CD8-positive, alpha-beta memory T cell (primary cell): ENCODE measurements at regions not wholly inside any gene's neighbourhood (a gene's known extent, or its start where the extent isn't known, plus 50 kb on each side); places are given as distances from the start of the nearest gene placed in this dataset.
A peak's percentile ranks its signal among the peaks of the same experiment; 100 is the strongest.

ENCODE experiments used
- CTCF ChIA-PET: fragments of 350-600 bp; sonication (Branson Sonifier 250); formaldehyde crosslinking; loops from one replicate; lab custom pipeline; 2021; ENCODE audit warnings: antibody characterized with exemption; lab: Charles Lee
- POLR2A ChIA-PET: fragments of 350-600 bp; sonication (Branson Sonifier 250); formaldehyde crosslinking; loops from one replicate; lab custom pipeline; 2021; ENCODE audit warnings: antibody characterized with exemption; lab: Charles Lee
- DNase-seq, 5 donors: peaks; one replicate each; pipeline versions ENCODE4 v3.0.0 to v3.0.0-alpha.2; 2020 to 2022; ENCODE audit warnings: mixed read lengths in 1 of 5
- H3K27ac ChIP-seq: one replicate; pipeline ENCODE4 v1.7.0; 2013; ENCODE audit warnings: low read depth, mild to moderate bottlenecking, low read length, moderate library complexity
- H3K27me3 ChIP-seq: 2 replicates; pipeline ENCODE4 v1.7.0; 2013; ENCODE audit warnings: low read length, mild to moderate bottlenecking; ENCODE audit not compliant: insufficient read depth, poor library complexity, severe bottlenecking
- H3K36me3 ChIP-seq: 2 replicates; pipeline ENCODE4 v1.7.0; 2013; ENCODE audit warnings: mild to moderate bottlenecking, low read length, moderate library complexity; ENCODE audit not compliant: insufficient read depth
- H3K4me1 ChIP-seq: 2 replicates; pipeline ENCODE4 v1.7.0; 2013; ENCODE audit warnings: mild to moderate bottlenecking, low read length, moderate library complexity; ENCODE audit not compliant: insufficient read depth
- H3K4me3 ChIP-seq: 2 replicates; pipeline ENCODE4 v1.7.0; 2013; ENCODE audit warnings: mild to moderate bottlenecking, low read length
- H3K9me3 ChIP-seq: 2 replicates; pipeline ENCODE4 v1.7.0; 2013; ENCODE audit warnings: mild to moderate bottlenecking, low read length
- H3K27ac Mint-ChIP-seq, 8 donors: one replicate each; pipeline ENCODE4 v1.8.0; 2020 to 2021; ENCODE audit warnings: mixed read lengths in 8 of 8, mild to moderate bottlenecking in 6 of 8, inconsistent platforms in 3 of 8, moderate library complexity in 3 of 8
- H3K27me3 Mint-ChIP-seq, 2 donors: one replicate each; pipeline ENCODE4 v1.8.0; 2020 to 2021; ENCODE audit warnings: mixed read lengths in 2 of 2, mild to moderate bottlenecking in 1 of 2, moderate library complexity in 1 of 2
- H3K36me3 Mint-ChIP-seq, 3 donors: one replicate each; pipeline ENCODE4 v1.8.0; 2020 to 2021; ENCODE audit warnings: mixed read lengths in 3 of 3, inconsistent platforms in 1 of 3, mild to moderate bottlenecking in 1 of 3
- H3K4me1 Mint-ChIP-seq, 3 donors: one replicate each; pipeline ENCODE4 v1.8.0; 2020 to 2021; ENCODE audit warnings: mixed read lengths in 3 of 3, inconsistent platforms in 1 of 3, mild to moderate bottlenecking in 1 of 3
- H3K4me3 Mint-ChIP-seq, 7 donors: one replicate each; pipeline ENCODE4 v1.8.0; 2020 to 2021; ENCODE audit warnings: mixed read lengths in 7 of 7, mild to moderate bottlenecking in 6 of 7, moderate library complexity in 4 of 7, inconsistent platforms in 2 of 7
- H3K9me3 Mint-ChIP-seq, 5 donors: one replicate each; pipeline ENCODE4 v1.8.0; 2020 to 2022; ENCODE audit warnings: mixed read lengths in 5 of 5, mild to moderate bottlenecking in 3 of 5, moderate library complexity in 2 of 5, inconsistent platforms in 1 of 5

- no peak for DNase-seq
- Histone ChIP-seq H3K27me3 (no peaks in the 10 kb centered on the region), H3K36me3 (no peaks in the 10 kb centered on the region), H3K9me3 (no peaks in the 10 kb centered on the region), H3K4me1 (no peaks in the 10 kb centered on the region), H3K4me3 (no peak overlapping the region), H3K27ac (no peak overlapping the region)
- Mint-ChIP-seq H3K36me3 (no peaks in the 10 kb centered on the region), H3K4me1 (no peaks in the 10 kb centered on the region), H3K9me3 (peaks cover 0 to 6% (median 0%) of the 10 kb centered on the region in 5 donors), H3K4me3 (no peak overlapping the region), H3K27me3 (peaks cover 3 to 5% of the 10 kb centered on the region in 2 donors), H3K27ac (no peak overlapping the region)
- CTCF ChIA-PET, result no interaction called here
- POLR2A ChIA-PET, result no interaction called here
Observed at GRCh38 chr6:141229296-141229695, 903.4 kb upstream of the GJE1 start.

GRCh38 chr6:141218583-141218982, 914.1 kb upstream of the GJE1 start:
- H3K4me1 ChIP-seq, result no peaks in the 10 kb centered on the region
- H3K36me3 ChIP-seq, result no peaks in the 10 kb centered on the region
- H3K27ac ChIP-seq, result no peak overlapping the region
- CTCF ChIA-PET, result no interaction called here
- POLR2A ChIA-PET, result no interaction called here
- H3K4me1 Mint-ChIP-seq, result no peaks in the 10 kb centered on the region
- H3K9me3 Mint-ChIP-seq, result peaks cover 0 to 16% (median 6%) of the 10 kb centered on the region in 5 donors
- H3K4me3 Mint-ChIP-seq, result no peak overlapping the region
- H3K27me3 Mint-ChIP-seq, result peaks cover 2 to 4% of the 10 kb centered on the region in 2 donors
- H3K27me3 ChIP-seq, result no peaks in the 10 kb centered on the region
- no peaks in the 10 kb centered on the region for H3K9me3 ChIP-seq
- H3K27ac Mint-ChIP-seq, result no peak overlapping the region
- DNase-seq, result no peak
- no peak overlapping the region for H3K4me3 ChIP-seq
- no peaks in the 10 kb centered on the region for H3K36me3 Mint-ChIP-seq

GRCh38 chr6:141216726-141217125, 916.0 kb upstream of the GJE1 start:
- H3K27ac Mint-ChIP-seq, result no peak overlapping the region
- no peak for DNase-seq
- H3K9me3 Mint-ChIP-seq, result peaks cover 0 to 16% (median 5%) of the 10 kb centered on the region in 5 donors
- no peaks in the 10 kb centered on the region for H3K4me1 Mint-ChIP-seq
- no peaks in the 10 kb centered on the region for H3K36me3 ChIP-seq
- H3K4me3 ChIP-seq, result no peak overlapping the region
- ChIA-PET POLR2A (no interaction called here), CTCF (no interaction called here)
- H3K9me3 ChIP-seq, result no peaks in the 10 kb centered on the region
- no peaks in the 10 kb centered on the region for H3K27me3 ChIP-seq
- H3K27me3 Mint-ChIP-seq, result peaks cover 4 to 10% of the 10 kb centered on the region in 2 donors
- no peak overlapping the region for H3K4me3 Mint-ChIP-seq
- H3K4me1 ChIP-seq, result no peaks in the 10 kb centered on the region
- no peak overlapping the region for H3K27ac ChIP-seq
- H3K36me3 Mint-ChIP-seq, result no peaks in the 10 kb centered on the region

- ChIA-PET POLR2A (no interaction called here), CTCF (no interaction called here)
- Histone ChIP-seq H3K4me1 (no peaks in the 10 kb centered on the region), H3K36me3 (no peaks in the 10 kb centered on the region), H3K4me3 (no peak overlapping the region), H3K27me3 (no peaks in the 10 kb centered on the region), H3K27ac (no peak overlapping the region), H3K9me3 (no peaks in the 10 kb centered on the region)
- no peak for DNase-seq
- Mint-ChIP-seq H3K36me3 (no peaks in the 10 kb centered on the region), H3K4me1 (no peaks in the 10 kb centered on the region), H3K27ac (no peak overlapping the region), H3K27me3 (peaks cover 5 to 11% of the 10 kb centered on the region in 2 donors), H3K4me3 (no peak overlapping the region), H3K9me3 (peaks cover 0 to 3% (median 0%) of the 10 kb centered on the region in 5 donors)
Observed at GRCh38 chr6:141212296-141212695, 920.4 kb upstream of the GJE1 start.

- H3K9me3 ChIP-seq, result no peaks in the 10 kb centered on the region
- Mint-ChIP-seq H3K27ac (no peak overlapping the region), H3K36me3 (no peaks in the 10 kb centered on the region), H3K4me1 (no peaks in the 10 kb centered on the region), H3K27me3 (peaks cover 3 to 13% of the 10 kb centered on the region in 2 donors), H3K9me3 (peaks cover 0 to under 1% (median 0%) of the 10 kb centered on the region in 5 donors), H3K4me3 (no peak overlapping the region)
- H3K4me3 ChIP-seq, result no peak overlapping the region
- no peaks in the 10 kb centered on the region for H3K27me3 ChIP-seq
- H3K4me1 ChIP-seq, result no peaks in the 10 kb centered on the region
- POLR2A ChIA-PET, result no interaction called here
- H3K27ac ChIP-seq, result no peak overlapping the region
- CTCF ChIA-PET, result no interaction called here
- no peaks in the 10 kb centered on the region for H3K36me3 ChIP-seq
- no peak for DNase-seq
Observed at GRCh38 chr6:141211845-141212244, 920.9 kb upstream of the GJE1 start.

DNA sequence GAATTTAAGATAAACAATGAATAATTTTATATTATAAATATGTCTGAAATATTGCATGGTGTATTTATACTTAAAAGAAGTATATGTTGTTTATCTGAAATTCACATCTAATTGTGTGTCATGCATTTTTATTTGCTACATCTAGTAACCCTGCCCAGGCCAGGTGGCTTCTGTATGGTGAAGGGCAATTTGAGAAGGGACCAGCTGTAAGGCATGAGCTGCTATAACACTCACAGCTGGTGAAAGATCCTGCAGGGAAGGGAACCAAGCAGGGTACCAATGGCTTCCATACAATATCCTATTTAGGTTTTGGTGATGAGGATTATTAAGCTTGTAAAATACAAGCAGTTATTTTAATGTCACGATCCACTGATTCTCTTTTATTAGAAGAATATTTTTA, 921.8 kb upstream of the GJE1 start:
- POLR2A ChIA-PET, result no interaction called here
- no peaks in the 10 kb centered on the region for H3K36me3 Mint-ChIP-seq

DNA sequence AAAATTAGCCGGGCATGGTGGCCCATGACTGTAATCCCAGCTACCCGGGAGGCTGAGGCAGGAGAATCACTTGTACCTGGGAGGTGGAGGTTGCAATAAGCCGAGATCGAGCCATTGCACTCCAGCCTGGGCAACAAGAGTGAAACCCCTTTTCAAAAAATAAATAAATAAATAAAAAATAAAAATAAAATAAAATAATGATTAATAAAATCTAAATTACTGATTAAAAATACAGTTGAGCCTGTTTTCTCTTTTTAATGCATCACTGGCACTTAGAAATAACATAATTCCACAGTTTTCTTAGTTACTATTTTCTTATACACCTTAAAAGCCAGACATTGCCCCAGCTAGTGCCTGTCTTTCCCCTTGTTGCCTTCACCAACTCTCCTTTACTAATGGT, 922.8 kb upstream of the GJE1 start:
- Mint-ChIP-seq H3K27me3 (peaks cover 6 to 16% of the 10 kb centered on the region in 2 donors), H3K4me3 (no peak overlapping the region), H3K27ac (no peak overlapping the region), H3K4me1 (no peaks in the 10 kb centered on the region), H3K36me3 (no peaks in the 10 kb centered on the region), H3K9me3 (peaks cover 0 to 2% (median 0%) of the 10 kb centered on the region in 5 donors)
- DNase-seq, result no peak
- H3K36me3 ChIP-seq, result no peaks in the 10 kb centered on the region
- no peaks in the 10 kb centered on the region for H3K9me3 ChIP-seq
- ChIA-PET POLR2A (no interaction called here), CTCF (no interaction called here)
- no peaks in the 10 kb centered on the region for H3K4me1 ChIP-seq
- H3K27ac ChIP-seq, result no peak overlapping the region
- H3K4me3 ChIP-seq, result no peak overlapping the region
- no peaks in the 10 kb centered on the region for H3K27me3 ChIP-seq

More for the DNA sequence above, 921.8 kb upstream of the GJE1 start:
- no peak for DNase-seq
- Histone ChIP-seq H3K27ac (no peak overlapping the region), H3K4me1 (no peaks in the 10 kb centered on the region), H3K4me3 (no peak overlapping the region), H3K9me3 (no peaks in the 10 kb centered on the region), H3K27me3 (no peaks in the 10 kb centered on the region), H3K36me3 (no peaks in the 10 kb centered on the region)
- Mint-ChIP-seq H3K4me3 (no peak overlapping the region), H3K27ac (peak overlapping the region in 1 of 8 donors; percentile 15), H3K27me3 (peaks cover 6 to 16% of the 10 kb centered on the region in 2 donors), H3K9me3 (peaks cover 0 to 2% (median 0%) of the 10 kb centered on the region in 5 donors), H3K4me1 (no peaks in the 10 kb centered on the region)
- CTCF ChIA-PET, result no interaction called here

GRCh38 chr6:141208101-141208500, 924.6 kb upstream of the GJE1 start:
- no peak overlapping the region for H3K27ac ChIP-seq
- no peak overlapping the region for H3K27ac Mint-ChIP-seq
- no peaks in the 10 kb centered on the region for H3K36me3 ChIP-seq
- no peaks in the 10 kb centered on the region for H3K36me3 Mint-ChIP-seq
- no peak overlapping the region for H3K4me3 Mint-ChIP-seq
- DNase-seq, result no peak
- H3K4me1 Mint-ChIP-seq, result no peaks in the 10 kb centered on the region
- CTCF ChIA-PET, result no interaction called here
- no peaks in the 10 kb centered on the region for H3K4me1 ChIP-seq
- H3K9me3 ChIP-seq, result no peaks in the 10 kb centered on the region
- no peaks in the 10 kb centered on the region for H3K27me3 ChIP-seq
- peaks cover 0 to 2% (median 0%) of the 10 kb centered on the region in 5 donors for H3K9me3 Mint-ChIP-seq
- H3K4me3 ChIP-seq, result no peak overlapping the region
- peaks cover 6 to 11% of the 10 kb centered on the region in 2 donors for H3K27me3 Mint-ChIP-seq
- POLR2A ChIA-PET, result no interaction called here
